HEK293 (cell line): ENCODE measurements at regions not wholly inside any gene's neighbourhood (a gene's known extent, or its start where the extent isn't known, plus 50 kb on each side); places are given as distances from the start of the nearest gene placed in this dataset.
A peak's percentile ranks its signal among the peaks of the same experiment; 100 is the strongest.

Source experiments
- BCL11A ChIP-seq: fragments of 450-650 bp; formaldehyde crosslinking; IDR thresholded peaks from 2 replicates; pipeline ENCODE4 v1.5.1; 2016; ENCODE audit warnings: low read depth, missing biosample characterization, missing genetic modification characterization
- GLIS1 ChIP-seq: fragments of 450-650 bp; formaldehyde crosslinking; IDR thresholded peaks from 2 replicates; pipeline ENCODE4 v1.5.1; 2016; ENCODE audit warnings: missing biosample characterization, missing genetic modification characterization
- INSM2 ChIP-seq: fragments of 450-650 bp; formaldehyde crosslinking; IDR thresholded peaks from 2 replicates; pipeline ENCODE4 v1.5.1; 2016; ENCODE audit warnings: missing biosample characterization, missing genetic modification characterization
- KLF8 ChIP-seq: fragments of 450-650 bp; formaldehyde crosslinking; IDR thresholded peaks from 2 replicates; pipeline ENCODE4 v1.5.1; 2016; ENCODE audit warnings: missing biosample characterization, missing genetic modification characterization
- OVOL3 ChIP-seq: fragments of 450-650 bp; formaldehyde crosslinking; IDR thresholded peaks from 2 replicates; pipeline ENCODE4 v1.5.1; 2016; ENCODE audit warnings: missing biosample characterization, missing genetic modification characterization
- SCRT1 ChIP-seq: fragments of 450-650 bp; formaldehyde crosslinking; IDR thresholded peaks from 2 replicates; pipeline ENCODE4 v1.5.1; 2016; ENCODE audit warnings: missing biosample characterization, missing genetic modification characterization, borderline replicate concordance
- TCF7L2 ChIP-seq: IDR thresholded peaks from 2 replicates; pipeline ENCODE4 v1.6.1; 2011; ENCODE audit warnings: low read depth, mild to moderate bottlenecking, inconsistent platforms, low read length, moderate library complexity, borderline replicate concordance
- YY2 ChIP-seq: fragments of 450-650 bp; formaldehyde crosslinking; IDR thresholded peaks from 2 replicates; pipeline ENCODE4 v1.5.1; 2016; ENCODE audit warnings: missing biosample characterization, missing genetic modification characterization
- ZBTB1 ChIP-seq: fragments of 450-650 bp; formaldehyde crosslinking; IDR thresholded peaks from 2 replicates; pipeline ENCODE4 v1.5.1; 2016; ENCODE audit warnings: missing biosample characterization, missing genetic modification characterization
- ZBTB48 ChIP-seq: fragments of 450-650 bp; formaldehyde crosslinking; IDR thresholded peaks from 2 replicates; pipeline ENCODE4 v1.5.1; 2016; ENCODE audit warnings: missing biosample characterization, missing genetic modification characterization
- ZNF121 ChIP-seq: fragments of 450-650 bp; formaldehyde crosslinking; IDR thresholded peaks from 2 replicates; pipeline ENCODE4 v1.5.1; 2016; ENCODE audit warnings: missing biosample characterization, missing genetic modification characterization
- ZNF155 ChIP-seq: fragments of 450-650 bp; formaldehyde crosslinking; IDR thresholded peaks from 2 replicates; pipeline ENCODE4 v1.5.1; 2016; ENCODE audit warnings: missing biosample characterization, missing genetic modification characterization
- ZNF169 ChIP-seq: fragments of 450-650 bp; formaldehyde crosslinking; IDR thresholded peaks from 2 replicates; pipeline ENCODE4 v1.5.1; 2016; ENCODE audit warnings: missing biosample characterization, missing genetic modification characterization
- ZNF175 ChIP-seq: fragments of 450-650 bp; formaldehyde crosslinking; IDR thresholded peaks from 2 replicates; pipeline ENCODE4 v1.5.1; 2016; ENCODE audit warnings: missing biosample characterization, missing genetic modification characterization
- ZNF221 ChIP-seq: fragments of 450-650 bp; formaldehyde crosslinking; IDR thresholded peaks from 2 replicates; pipeline ENCODE4 v1.5.1; 2017; ENCODE audit warnings: missing biosample characterization, missing genetic modification characterization, borderline replicate concordance
- ZNF311 ChIP-seq: fragments of 450-650 bp; formaldehyde crosslinking; IDR thresholded peaks from 2 replicates; pipeline ENCODE4 v1.5.1; 2017; ENCODE audit warnings: missing biosample characterization, missing genetic modification characterization, borderline replicate concordance
- ZNF350 ChIP-seq: fragments of 450-650 bp; formaldehyde crosslinking; IDR thresholded peaks from 2 replicates; pipeline ENCODE4 v1.5.0; 2017; ENCODE audit warnings: missing biosample characterization, mild to moderate bottlenecking, missing genetic modification characterization
- ZNF354C ChIP-seq: fragments of 450-650 bp; formaldehyde crosslinking; IDR thresholded peaks from 2 replicates; pipeline ENCODE4 v1.5.1; 2016; ENCODE audit warnings: missing biosample characterization, missing genetic modification characterization, low read depth, borderline replicate concordance
- ZNF510 ChIP-seq: fragments of 450-650 bp; formaldehyde crosslinking; IDR thresholded peaks from 2 replicates; pipeline ENCODE4 v1.5.1; 2018; ENCODE audit warnings: mild to moderate bottlenecking, missing genetic modification characterization, missing biosample characterization; ENCODE audit not compliant: insufficient replicate concordance
- ZNF629 ChIP-seq: fragments of 450-650 bp; formaldehyde crosslinking; IDR thresholded peaks from 2 replicates; pipeline ENCODE4 v1.5.1; 2017; ENCODE audit warnings: missing biosample characterization, missing genetic modification characterization
- ZNF776 ChIP-seq: fragments of 450-650 bp; formaldehyde crosslinking; IDR thresholded peaks from 2 replicates; pipeline ENCODE4 v1.5.0; 2017; ENCODE audit warnings: missing biosample characterization, missing genetic modification characterization, borderline replicate concordance
- ZNF843 ChIP-seq: fragments of 450-650 bp; formaldehyde crosslinking; IDR thresholded peaks from 2 replicates; pipeline ENCODE4 v1.5.1; 2016; ENCODE audit warnings: missing biosample characterization, missing genetic modification characterization
- ZSCAN30 ChIP-seq: fragments of 450-650 bp; IDR thresholded peaks from 2 replicates; pipeline ENCODE4 v1.5.1; 2018; ENCODE audit warnings: missing biosample characterization, mild to moderate bottlenecking, missing genetic modification characterization, moderate library complexity
- ZXDB ChIP-seq: fragments of 450-650 bp; formaldehyde crosslinking; IDR thresholded peaks from 2 replicates; pipeline ENCODE4 v1.5.1; 2016; ENCODE audit warnings: missing biosample characterization, missing genetic modification characterization
- TF ChIP-seq, protein P1 (sequence below): fragments of 450-650 bp; formaldehyde crosslinking; IDR thresholded peaks from 2 replicates; pipeline ENCODE4 v1.5.1; 2016; ENCODE audit warnings: missing biosample characterization, missing genetic modification characterization
- TF ChIP-seq, protein P2 (sequence below): fragments of 450-650 bp; formaldehyde crosslinking; IDR thresholded peaks from 2 replicates; pipeline ENCODE4 v1.5.1; 2016; ENCODE audit warnings: missing biosample characterization, missing genetic modification characterization
- TF ChIP-seq, protein P3 (sequence below): fragments of 450-650 bp; formaldehyde crosslinking; IDR thresholded peaks from 2 replicates; pipeline ENCODE4 v1.5.1; 2017; ENCODE audit warnings: missing biosample characterization, missing genetic modification characterization
- TF ChIP-seq, protein P4 (sequence below): fragments of 450-650 bp; formaldehyde crosslinking; IDR thresholded peaks from 2 replicates; pipeline ENCODE4 v1.5.1; 2016; ENCODE audit warnings: missing biosample characterization, missing genetic modification characterization
- TF ChIP-seq, protein P5 (sequence below): fragments of 450-650 bp; formaldehyde crosslinking; IDR thresholded peaks from 2 replicates; pipeline ENCODE4 v1.5.1; 2016; ENCODE audit warnings: missing biosample characterization, missing genetic modification characterization

GRCh38 chr5:36369219-36369690 is 67.6 kb upstream of the RANBP3L start (continued):
- TF ChIP-seq, protein P1, sequence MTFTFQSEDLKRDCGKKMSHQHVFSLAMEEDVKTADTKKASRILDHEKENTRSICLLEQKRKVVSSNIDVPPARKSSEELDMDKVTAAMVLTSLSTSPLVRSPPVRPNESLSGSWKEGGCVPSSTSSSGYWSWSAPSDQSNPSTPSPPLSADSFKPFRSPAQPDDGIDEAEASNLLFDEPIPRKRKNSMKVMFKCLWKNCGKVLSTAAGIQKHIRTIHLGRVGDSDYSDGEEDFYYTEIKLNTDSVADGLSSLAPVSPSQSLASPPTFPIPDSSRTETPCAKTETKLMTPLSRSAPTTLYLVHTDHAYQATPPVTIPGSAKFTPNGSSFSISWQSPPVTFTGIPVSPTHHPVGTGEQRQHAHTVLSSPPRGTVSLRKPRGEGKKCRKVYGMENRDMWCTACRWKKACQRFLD (tag by site-specific recombination) = no peak
- TF ChIP-seq ZNF843 (tag by site-specific recombination) (peak; percentile 83; the same call in 1 of the 2 replicates), ZNF311 (tag by site-specific recombination) (no peak), SCRT1 (no peak), ZXDB (tag by site-specific recombination) (peak; percentile 58), ZNF221 (no peak), GLIS1 (tag by site-specific recombination) (peak; percentile 51; the same call in 1 of the 2 replicates), ZSCAN30 (tag by site-specific recombination) (no peak), ZNF510 (tag by site-specific recombination) (no peak), ZBTB48 (no peak), ZNF169 (tag by site-specific recombination) (no peak), ZNF776 (tag by site-specific recombination) (no peak), ZNF629 (tag by site-specific recombination) (peak; percentile 33; the same call in 1 of the 2 replicates), OVOL3 (tag by site-specific recombination) (peak; percentile 59; the same call in 1 of the 2 replicates), INSM2 (tag by site-specific recombination) (peak; percentile 47; the same call in 1 of the 2 replicates), TCF7L2 (no peak), ZNF350 (tag by site-specific recombination) (no peak), ZNF175 (no peak), BCL11A (tag by site-specific recombination) (0 out of 2 replicates have a peak, but pooled peaks have one; percentile 11), ZNF354C (tag by site-specific recombination) (no peak), ZNF155 (no peak), ZBTB1 (tag by site-specific recombination) (no peak), YY2 (tag by site-specific recombination) (no peak), KLF8 (tag by site-specific recombination) (no peak), ZNF121 (tag by site-specific recombination) (no peak)
- TF ChIP-seq, protein P2, sequence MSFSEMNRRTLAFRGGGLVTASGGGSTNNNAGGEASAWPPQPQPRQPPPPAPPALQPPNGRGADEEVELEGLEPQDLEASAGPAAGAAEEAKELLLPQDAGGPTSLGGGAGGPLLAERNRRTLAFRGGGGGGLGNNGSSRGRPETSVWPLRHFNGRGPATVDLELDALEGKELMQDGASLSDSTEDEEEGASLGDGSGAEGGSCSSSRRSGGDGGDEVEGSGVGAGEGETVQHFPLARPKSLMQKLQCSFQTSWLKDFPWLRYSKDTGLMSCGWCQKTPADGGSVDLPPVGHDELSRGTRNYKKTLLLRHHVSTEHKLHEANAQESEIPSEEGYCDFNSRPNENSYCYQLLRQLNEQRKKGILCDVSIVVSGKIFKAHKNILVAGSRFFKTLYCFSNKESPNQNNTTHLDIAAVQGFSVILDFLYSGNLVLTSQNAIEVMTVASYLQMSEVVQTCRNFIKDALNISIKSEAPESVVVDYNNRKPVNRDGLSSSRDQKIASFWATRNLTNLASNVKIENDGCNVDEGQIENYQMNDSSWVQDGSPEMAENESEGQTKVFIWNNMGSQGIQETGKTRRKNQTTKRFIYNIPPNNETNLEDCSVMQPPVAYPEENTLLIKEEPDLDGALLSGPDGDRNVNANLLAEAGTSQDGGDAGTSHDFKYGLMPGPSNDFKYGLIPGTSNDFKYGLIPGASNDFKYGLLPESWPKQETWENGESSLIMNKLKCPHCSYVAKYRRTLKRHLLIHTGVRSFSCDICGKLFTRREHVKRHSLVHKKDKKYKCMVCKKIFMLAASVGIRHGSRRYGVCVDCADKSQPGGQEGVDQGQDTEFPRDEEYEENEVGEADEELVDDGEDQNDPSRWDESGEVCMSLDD (tag by site-specific recombination) = no peak
- TF ChIP-seq, protein P3, sequence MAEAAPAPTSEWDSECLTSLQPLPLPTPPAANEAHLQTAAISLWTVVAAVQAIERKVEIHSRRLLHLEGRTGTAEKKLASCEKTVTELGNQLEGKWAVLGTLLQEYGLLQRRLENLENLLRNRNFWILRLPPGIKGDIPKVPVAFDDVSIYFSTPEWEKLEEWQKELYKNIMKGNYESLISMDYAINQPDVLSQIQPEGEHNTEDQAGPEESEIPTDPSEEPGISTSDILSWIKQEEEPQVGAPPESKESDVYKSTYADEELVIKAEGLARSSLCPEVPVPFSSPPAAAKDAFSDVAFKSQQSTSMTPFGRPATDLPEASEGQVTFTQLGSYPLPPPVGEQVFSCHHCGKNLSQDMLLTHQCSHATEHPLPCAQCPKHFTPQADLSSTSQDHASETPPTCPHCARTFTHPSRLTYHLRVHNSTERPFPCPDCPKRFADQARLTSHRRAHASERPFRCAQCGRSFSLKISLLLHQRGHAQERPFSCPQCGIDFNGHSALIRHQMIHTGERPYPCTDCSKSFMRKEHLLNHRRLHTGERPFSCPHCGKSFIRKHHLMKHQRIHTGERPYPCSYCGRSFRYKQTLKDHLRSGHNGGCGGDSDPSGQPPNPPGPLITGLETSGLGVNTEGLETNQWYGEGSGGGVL (tag by site-specific recombination) = no peak
- TF ChIP-seq, protein P4, sequence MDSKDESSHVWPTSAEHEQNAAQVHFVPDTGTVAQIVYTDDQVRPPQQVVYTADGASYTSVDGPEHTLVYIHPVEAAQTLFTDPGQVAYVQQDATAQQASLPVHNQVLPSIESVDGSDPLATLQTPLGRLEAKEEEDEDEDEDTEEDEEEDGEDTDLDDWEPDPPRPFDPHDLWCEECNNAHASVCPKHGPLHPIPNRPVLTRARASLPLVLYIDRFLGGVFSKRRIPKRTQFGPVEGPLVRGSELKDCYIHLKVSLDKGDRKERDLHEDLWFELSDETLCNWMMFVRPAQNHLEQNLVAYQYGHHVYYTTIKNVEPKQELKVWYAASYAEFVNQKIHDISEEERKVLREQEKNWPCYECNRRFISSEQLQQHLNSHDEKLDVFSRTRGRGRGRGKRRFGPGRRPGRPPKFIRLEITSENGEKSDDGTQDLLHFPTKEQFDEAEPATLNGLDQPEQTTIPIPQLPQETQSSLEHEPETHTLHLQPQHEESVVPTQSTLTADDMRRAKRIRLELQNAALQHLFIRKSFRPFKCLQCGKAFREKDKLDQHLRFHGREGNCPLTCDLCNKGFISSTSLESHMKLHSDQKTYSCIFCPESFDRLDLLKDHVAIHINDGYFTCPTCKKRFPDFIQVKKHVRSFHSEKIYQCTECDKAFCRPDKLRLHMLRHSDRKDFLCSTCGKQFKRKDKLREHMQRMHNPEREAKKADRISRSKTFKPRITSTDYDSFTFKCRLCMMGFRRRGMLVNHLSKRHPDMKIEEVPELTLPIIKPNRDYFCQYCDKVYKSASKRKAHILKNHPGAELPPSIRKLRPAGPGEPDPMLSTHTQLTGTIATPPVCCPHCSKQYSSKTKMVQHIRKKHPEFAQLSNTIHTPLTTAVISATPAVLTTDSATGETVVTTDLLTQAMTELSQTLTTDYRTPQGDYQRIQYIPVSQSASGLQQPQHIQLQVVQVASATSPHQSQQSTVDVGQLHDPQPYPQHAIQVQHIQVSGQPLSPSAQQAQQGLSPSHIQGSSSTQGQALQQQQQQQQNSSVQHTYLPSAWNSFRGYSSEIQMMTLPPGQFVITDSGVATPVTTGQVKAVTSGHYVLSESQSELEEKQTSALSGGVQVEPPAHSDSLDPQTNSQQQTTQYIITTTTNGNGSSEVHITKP (tag by site-specific recombination) = 0 out of 2 replicates have a peak, but pooled peaks have one; percentile 22
- TF ChIP-seq, protein P5, sequence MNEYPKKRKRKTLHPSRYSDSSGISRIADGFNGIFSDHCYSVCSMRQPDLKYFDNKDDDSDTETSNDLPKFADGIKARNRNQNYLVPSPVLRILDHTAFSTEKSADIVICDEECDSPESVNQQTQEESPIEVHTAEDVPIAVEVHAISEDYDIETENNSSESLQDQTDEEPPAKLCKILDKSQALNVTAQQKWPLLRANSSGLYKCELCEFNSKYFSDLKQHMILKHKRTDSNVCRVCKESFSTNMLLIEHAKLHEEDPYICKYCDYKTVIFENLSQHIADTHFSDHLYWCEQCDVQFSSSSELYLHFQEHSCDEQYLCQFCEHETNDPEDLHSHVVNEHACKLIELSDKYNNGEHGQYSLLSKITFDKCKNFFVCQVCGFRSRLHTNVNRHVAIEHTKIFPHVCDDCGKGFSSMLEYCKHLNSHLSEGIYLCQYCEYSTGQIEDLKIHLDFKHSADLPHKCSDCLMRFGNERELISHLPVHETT (tag by site-specific recombination) = no peak
